Tibial nerve (tissue), 4 donors: ENCODE measurements at regions not wholly inside any gene's neighbourhood (a gene's known extent, or its start where the extent isn't known, plus 50 kb on each side); places are given as distances from the start of the nearest gene placed in this dataset.

Source experiments
- DNase-seq, 2 donors: peaks; one replicate each; pipeline ENCODE4 v3.0.0-alpha.2; 2019; ENCODE audit warnings: low spot score in 2 of 2
- H3K27ac ChIP-seq, 4 donors: fragments of 200-600 bp; sonication (generic) in 3 of 4; one replicate each; pipeline ENCODE4 v1.5.1; 2017 to 2019; ENCODE audit warnings: mild to moderate bottlenecking in 1 of 4
- H3K27me3 ChIP-seq, 2 donors: fragments of 200-600 bp; sonication (generic) in 1 of 2; one replicate each; pipeline versions ENCODE4 v1.5.1 to v1.6.0; 2017 to 2019
- H3K36me3 ChIP-seq, 3 donors: fragments of 200-600 bp; sonication (generic); one replicate each; pipeline ENCODE4 v1.5.1; 2018 to 2019
- H3K4me1 ChIP-seq, 4 donors: fragments of 200-600 bp; sonication (generic) in 3 of 4; one replicate each; pipeline ENCODE4 v1.5.1; 2017 to 2019
- H3K4me3 ChIP-seq, 4 donors: fragments of 200-600 bp; sonication (generic) in 3 of 4; one replicate each; pipeline ENCODE4 v1.5.1; 2017 to 2019; ENCODE audit warnings: mild to moderate bottlenecking in 1 of 4, moderate library complexity in 1 of 4
- H3K9me3 ChIP-seq, 4 donors: fragments of 200-600 bp; sonication (generic) in 3 of 4; one replicate each; pipeline ENCODE4 v1.5.1; 2017 to 2019
- EP300 ChIP-seq, 2 donors: sonication (generic); formaldehyde crosslinking; IDR thresholded peaks; one replicate each; pipeline ENCODE4 v1.6.1; 2017; ENCODE audit warnings: antibody characterized with exemption in 2 of 2, mild to moderate bottlenecking in 1 of 2
- POLR2A ChIP-seq, 2 donors: fragments of 450-650 bp; IDR thresholded peaks; one replicate each; pipeline ENCODE4 v1.6.1; 2017; ENCODE audit warnings: antibody characterized with exemption in 2 of 2, mild to moderate bottlenecking in 2 of 2, moderate library complexity in 2 of 2
- WGBS, 2 donors: methylation state at CpG; one replicate each; pipeline ENCODE4 v1.1.5; 2018; 5-methylcytosine and 5-hydroxymethylcytosine counted together
- TF ChIP-seq, protein P1 (sequence below), 5 experiments: fragments of 200-600 bp in 3 of 5; fragments of 450-650 bp in 2 of 5; sonication (generic) in 3 of 5; IDR thresholded peaks; one replicate each; pipeline ENCODE4 v1.5.1; 2016 to 2019; ENCODE audit warnings: antibody characterized with exemption in 5 of 5, mild to moderate bottlenecking in 3 of 5, moderate library complexity in 2 of 5

DNA sequence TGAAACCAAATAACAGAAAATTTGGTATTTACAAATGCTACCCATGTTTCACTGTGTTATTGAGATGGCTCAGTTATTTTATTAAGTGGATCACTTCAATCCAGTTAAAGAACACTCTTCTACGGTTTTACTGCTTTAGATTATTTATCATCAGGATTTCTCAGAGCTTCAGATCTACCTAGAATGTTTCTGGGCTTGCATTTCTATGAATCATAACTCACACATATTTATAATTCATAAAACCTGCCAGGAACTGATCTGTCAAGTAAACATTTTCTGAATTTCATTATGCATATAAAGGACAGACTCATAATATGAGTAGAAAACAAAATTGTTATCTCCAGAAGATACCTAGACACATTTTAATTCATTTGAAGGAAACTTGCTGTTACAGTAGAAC, 1172.3 kb upstream of the LRRTM3 start:
- Histone ChIP-seq H3K4me3 (no peak overlapping the region), H3K4me1 (no peaks in the 10 kb centered on the region), H3K9me3 (no peaks in the 10 kb centered on the region), H3K36me3 (no peaks in the 10 kb centered on the region), H3K27me3 (no peaks in the 10 kb centered on the region), H3K27ac (no peak overlapping the region)
- DNase-seq, result no peak
- TF ChIP-seq, protein P1, sequence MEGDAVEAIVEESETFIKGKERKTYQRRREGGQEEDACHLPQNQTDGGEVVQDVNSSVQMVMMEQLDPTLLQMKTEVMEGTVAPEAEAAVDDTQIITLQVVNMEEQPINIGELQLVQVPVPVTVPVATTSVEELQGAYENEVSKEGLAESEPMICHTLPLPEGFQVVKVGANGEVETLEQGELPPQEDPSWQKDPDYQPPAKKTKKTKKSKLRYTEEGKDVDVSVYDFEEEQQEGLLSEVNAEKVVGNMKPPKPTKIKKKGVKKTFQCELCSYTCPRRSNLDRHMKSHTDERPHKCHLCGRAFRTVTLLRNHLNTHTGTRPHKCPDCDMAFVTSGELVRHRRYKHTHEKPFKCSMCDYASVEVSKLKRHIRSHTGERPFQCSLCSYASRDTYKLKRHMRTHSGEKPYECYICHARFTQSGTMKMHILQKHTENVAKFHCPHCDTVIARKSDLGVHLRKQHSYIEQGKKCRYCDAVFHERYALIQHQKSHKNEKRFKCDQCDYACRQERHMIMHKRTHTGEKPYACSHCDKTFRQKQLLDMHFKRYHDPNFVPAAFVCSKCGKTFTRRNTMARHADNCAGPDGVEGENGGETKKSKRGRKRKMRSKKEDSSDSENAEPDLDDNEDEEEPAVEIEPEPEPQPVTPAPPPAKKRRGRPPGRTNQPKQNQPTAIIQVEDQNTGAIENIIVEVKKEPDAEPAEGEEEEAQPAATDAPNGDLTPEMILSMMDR (IDR thresholded peaks at IDR 0.05), result no peak
- 80 to 87% methylated on average over 1 of the region's 1 CpG for WGBS, 2 donors

DNA sequence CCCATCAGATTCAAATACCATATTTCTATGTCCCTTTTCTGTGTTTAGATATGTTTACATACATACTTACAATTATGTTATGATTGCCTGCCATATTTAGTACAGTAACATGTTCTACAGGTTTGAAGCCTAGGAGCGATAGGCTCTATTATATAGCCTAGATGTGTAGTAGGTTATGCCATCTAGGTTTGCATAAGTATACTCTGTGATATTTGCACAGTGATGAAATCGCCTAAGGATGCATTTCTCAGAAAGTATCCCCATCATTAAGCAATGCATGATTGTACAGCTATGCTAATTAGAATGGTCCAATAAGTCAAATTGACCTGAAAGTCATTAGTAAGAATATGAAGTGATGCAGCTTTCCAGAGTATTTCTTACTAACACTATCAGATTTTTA, 1171.7 kb upstream of the LRRTM3 start:
- no peak for DNase-seq
- WGBS, 2 donors, result 48 to 70% methylated on average over 2 of the region's 2 CpGs
- H3K27ac ChIP-seq, result no peak overlapping the region
- H3K4me1 ChIP-seq, result no peaks in the 10 kb centered on the region
- H3K36me3 ChIP-seq, result no peaks in the 10 kb centered on the region
- no peak overlapping the region for H3K4me3 ChIP-seq
- no peaks in the 10 kb centered on the region for H3K9me3 ChIP-seq
- no peaks in the 10 kb centered on the region for H3K27me3 ChIP-seq
- TF ChIP-seq EP300 (IDR thresholded peaks at IDR 0.05) (no peak), POLR2A (IDR thresholded peaks at IDR 0.05) (no peak)
- TF ChIP-seq, protein P1 (IDR thresholded peaks at IDR 0.05), result no peak

DNA sequence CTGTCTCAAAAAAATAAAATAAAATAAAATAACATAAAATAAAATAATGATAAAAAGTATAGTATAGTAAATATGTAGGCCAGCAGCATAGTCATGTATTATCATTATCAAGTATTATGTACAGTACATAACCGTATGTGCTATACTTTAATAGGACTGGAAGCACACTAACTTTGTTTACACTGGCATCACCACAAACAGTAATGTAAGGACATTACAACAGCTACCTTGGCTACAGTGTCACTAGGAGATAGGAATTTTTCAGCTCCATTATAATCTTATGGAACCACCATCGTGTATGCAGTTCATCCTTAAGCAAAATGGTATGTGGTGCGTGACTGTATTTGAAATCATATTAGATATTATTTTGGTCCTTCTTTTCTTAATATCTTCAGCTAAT, 1163.5 kb upstream of the LRRTM3 start:
- no peak overlapping the region for H3K27ac ChIP-seq
- H3K27me3 ChIP-seq, result no peaks in the 10 kb centered on the region
- H3K4me1 ChIP-seq, result no peaks in the 10 kb centered on the region
- WGBS, 2 donors, result 93 to 96% methylated on average over 3 of the region's 3 CpGs
- no peak for TF ChIP-seq EP300 (IDR thresholded peaks at IDR 0.05)
- no peak for TF ChIP-seq POLR2A (IDR thresholded peaks at IDR 0.05)
- TF ChIP-seq, protein P1 (IDR thresholded peaks at IDR 0.05), result no peak
- DNase-seq, result no peak
- no peak overlapping the region for H3K4me3 ChIP-seq
- H3K9me3 ChIP-seq, result no peaks in the 10 kb centered on the region
- no peaks in the 10 kb centered on the region for H3K36me3 ChIP-seq

DNA sequence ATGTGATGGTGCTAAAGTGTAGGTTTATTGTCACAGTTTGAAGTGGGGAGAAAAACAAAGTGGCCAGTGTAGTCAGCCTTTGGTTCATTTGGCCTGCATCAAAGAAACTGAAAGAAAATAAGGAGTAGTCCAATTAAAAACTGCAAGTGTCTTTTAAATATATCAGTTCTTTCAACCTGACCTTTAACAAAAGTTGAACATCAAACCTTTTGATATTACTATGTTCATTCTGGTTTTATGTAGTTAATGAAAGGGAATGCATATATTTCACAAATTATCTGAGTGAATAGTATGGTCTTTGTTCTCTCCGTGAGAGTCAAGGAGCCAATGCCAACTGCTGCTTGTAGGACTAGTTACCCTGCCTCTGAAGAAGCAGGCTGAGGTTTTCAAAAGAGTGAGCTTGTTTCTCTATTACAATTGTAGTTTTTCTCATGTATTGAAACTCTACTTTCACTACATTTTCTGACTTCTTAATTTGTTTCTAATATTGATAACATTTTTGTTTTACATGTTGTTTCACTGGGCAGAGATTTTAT, 1160.8 kb upstream of the LRRTM3 start:
- no peak for TF ChIP-seq POLR2A (IDR thresholded peaks at IDR 0.05)
- TF ChIP-seq, protein P1 (IDR thresholded peaks at IDR 0.05), result no peak
- TF ChIP-seq EP300 (IDR thresholded peaks at IDR 0.05), result no peak
- Histone ChIP-seq H3K36me3 (no peaks in the 10 kb centered on the region), H3K9me3 (no peaks in the 10 kb centered on the region), H3K27me3 (no peaks in the 10 kb centered on the region), H3K4me1 (no peaks in the 10 kb centered on the region), H3K4me3 (no peak overlapping the region), H3K27ac (no peak overlapping the region)
- 45 to 58% methylated on average over 1 of the region's 1 CpG for WGBS, 2 donors
- no peak for DNase-seq

DNA sequence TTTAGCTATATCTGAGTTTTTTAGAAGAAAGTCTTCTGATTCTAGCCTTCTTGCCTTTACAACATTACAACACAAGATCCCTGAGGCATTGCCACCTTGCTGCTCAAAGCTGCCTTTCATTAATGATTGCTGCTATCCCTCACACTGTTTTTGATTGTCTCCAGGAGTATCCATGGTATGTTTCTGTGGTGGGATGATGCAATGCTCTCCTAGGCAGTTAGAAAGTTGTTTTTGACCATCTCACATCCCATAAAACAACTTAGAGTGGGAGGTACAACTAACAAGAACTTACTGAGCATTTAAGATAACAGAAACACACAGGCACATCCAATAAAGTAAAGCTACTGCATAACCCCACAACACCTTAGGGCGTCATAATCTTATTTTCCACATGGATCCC, 1156.0 kb upstream of the LRRTM3 start:
- Histone ChIP-seq H3K36me3 (no peaks in the 10 kb centered on the region), H3K27ac (no peak overlapping the region), H3K9me3 (no peaks in the 10 kb centered on the region), H3K4me3 (no peak overlapping the region), H3K4me1 (no peaks in the 10 kb centered on the region), H3K27me3 (no peaks in the 10 kb centered on the region)
- no peak for DNase-seq
- TF ChIP-seq, protein P1 (IDR thresholded peaks at IDR 0.05), result no peak
- TF ChIP-seq POLR2A (IDR thresholded peaks at IDR 0.05), result no peak
- WGBS, 2 donors, result 83 to 86% methylated on average over 1 of the region's 1 CpG
